ENCODE measurements at regions not wholly inside any gene's neighbourhood (a gene's known extent, or its start where the extent isn't known, plus 50 kb on each side); places are given as distances from the start of the nearest gene placed in this dataset.

DNA sequence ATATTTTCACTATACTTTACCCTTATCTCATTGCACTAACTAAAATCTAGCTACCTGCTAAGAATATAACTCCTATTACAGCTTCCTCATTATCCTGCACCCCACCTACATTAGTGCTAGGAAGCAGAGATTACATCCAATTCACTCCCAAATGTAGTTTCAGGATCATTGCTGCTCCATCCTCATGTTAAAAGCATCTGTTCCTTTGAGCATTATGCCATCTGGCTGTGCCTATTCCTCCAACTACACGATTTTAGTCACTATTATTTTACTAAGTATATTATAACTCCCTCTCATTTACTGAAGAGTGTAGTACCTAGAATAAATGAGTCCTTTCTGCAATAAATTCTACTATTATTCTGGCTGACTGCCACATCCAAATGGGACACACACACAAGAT lies 1586.9 kb downstream of the TECRL start:
- Mint-ChIP-seq H3K4me1 (no peaks in the 10 kb centered on the region), H3K27ac (ENCODE audit: unreplicated experiment) (no peak overlapping the region), H3K27me3 (ENCODE audit: low read depth) (no peaks in the 10 kb centered on the region), H3K4me3 (no peak overlapping the region), H3K36me3 (ENCODE audit: low read depth) (no peaks in the 10 kb centered on the region), H3K9me3 (peaks cover 10% of the 10 kb centered on the region)
- no peak for TF ChIP-seq CTCF (conservative IDR thresholded peaks at IDR 0.05)
- DNase-seq (ENCODE audit: low read depth, low spot score): no peak

DNA sequence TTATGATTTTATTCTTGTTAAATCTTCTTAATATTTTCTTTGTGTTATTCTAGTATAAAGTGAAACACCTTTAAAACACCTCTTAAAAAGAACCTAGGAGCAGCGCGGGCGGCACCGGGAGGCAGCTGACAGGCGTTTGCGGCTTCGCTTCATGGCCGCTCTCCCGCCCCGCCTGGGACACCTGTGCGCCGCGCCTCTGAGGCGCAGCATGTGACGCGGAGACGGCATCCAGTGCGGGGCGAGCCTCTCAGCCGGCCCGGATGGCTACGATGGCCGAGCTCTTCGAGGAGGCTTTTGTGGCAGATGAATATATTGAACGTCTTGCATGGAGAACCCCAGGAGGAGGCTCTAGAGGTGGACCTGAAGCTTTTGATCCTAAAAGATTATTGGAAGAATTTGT lies 1592.7 kb downstream of the TECRL start:
- no peak overlapping the region for H3K27ac Mint-ChIP-seq (ENCODE audit: unreplicated experiment)
- no peaks in the 10 kb centered on the region for H3K36me3 Mint-ChIP-seq (ENCODE audit: low read depth)
- no peaks in the 10 kb centered on the region for H3K4me1 Mint-ChIP-seq
- no peaks in the 10 kb centered on the region for H3K27me3 Mint-ChIP-seq (ENCODE audit: low read depth)
- DNase-seq (ENCODE audit: low read depth, low spot score): no peak
- no peak for TF ChIP-seq CTCF (conservative IDR thresholded peaks at IDR 0.05)
- peaks cover 3% of the 10 kb centered on the region for H3K9me3 Mint-ChIP-seq
- no peak overlapping the region for H3K4me3 Mint-ChIP-seq

DNA sequence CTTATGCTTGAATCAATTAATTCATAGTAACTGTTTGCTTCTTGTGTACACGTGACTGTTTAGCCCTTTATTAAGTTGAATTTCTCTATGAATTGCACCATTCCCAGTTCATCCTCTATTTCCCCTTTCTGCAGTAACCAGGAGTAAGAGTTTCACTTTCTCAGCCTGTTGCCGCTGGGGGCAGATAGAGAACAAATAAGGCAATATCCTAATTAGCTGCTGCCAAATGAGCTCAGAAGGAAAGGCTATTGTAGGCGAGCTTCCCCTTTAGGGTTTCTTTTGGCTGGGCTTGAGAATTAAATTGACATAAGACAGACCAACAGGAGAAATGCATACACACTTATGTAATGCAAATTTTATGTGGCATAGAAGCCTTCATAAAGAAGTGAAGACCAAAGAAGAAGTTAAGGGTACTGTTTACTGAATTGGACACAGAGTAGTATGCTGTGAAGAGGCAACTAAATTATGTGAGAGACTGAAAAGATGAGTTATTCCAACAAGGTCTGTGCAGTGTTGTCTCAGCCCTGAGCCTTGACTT lies 1594.7 kb downstream of the TECRL start:
- no peak overlapping the region for H3K4me3 Mint-ChIP-seq
- H3K27ac Mint-ChIP-seq (ENCODE audit: unreplicated experiment): no peak overlapping the region
- no peaks in the 10 kb centered on the region for H3K9me3 Mint-ChIP-seq
- no peaks in the 10 kb centered on the region for H3K4me1 Mint-ChIP-seq
- TF ChIP-seq CTCF (conservative IDR thresholded peaks at IDR 0.05): no peak
- H3K36me3 Mint-ChIP-seq (ENCODE audit: low read depth): no peaks in the 10 kb centered on the region
- DNase-seq (ENCODE audit: low read depth, low spot score): no peak
- H3K27me3 Mint-ChIP-seq (ENCODE audit: low read depth): no peaks in the 10 kb centered on the region

- DNase-seq (ENCODE audit: low read depth, low spot score): no peak
- Mint-ChIP-seq H3K4me3 (no peak overlapping the region), H3K4me1 (no peaks in the 10 kb centered on the region), H3K27me3 (ENCODE audit: low read depth) (no peaks in the 10 kb centered on the region), H3K9me3 (no peaks in the 10 kb centered on the region), H3K27ac (ENCODE audit: unreplicated experiment) (no peak overlapping the region), H3K36me3 (ENCODE audit: low read depth) (no peaks in the 10 kb centered on the region)
- no peak for TF ChIP-seq CTCF (conservative IDR thresholded peaks at IDR 0.05)
Observed at GRCh38 chr4:62806816-62807215, 1602.4 kb downstream of the TECRL start.

DNA sequence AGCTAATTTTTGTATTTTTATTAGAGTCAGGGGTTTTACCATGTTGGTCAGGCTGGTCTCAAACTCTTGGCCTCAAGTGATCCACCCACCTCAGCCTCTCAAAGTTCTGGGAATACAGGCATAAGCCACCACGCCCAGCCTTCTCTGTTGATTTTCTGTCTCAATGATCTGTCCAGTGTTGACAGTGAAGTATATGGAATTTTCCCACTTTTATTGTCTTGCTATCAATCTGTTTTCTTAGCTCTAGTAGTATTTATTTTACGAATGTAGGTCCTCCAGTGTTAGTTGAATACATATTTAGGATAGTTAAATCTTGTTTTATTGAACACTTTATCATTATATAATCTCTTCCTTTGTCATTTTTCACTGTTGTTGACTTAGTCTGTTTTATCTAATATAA lies 1603.9 kb downstream of the ADGRL3 start:
- DNase-seq (ENCODE audit: low read depth, low spot score): no peak
- no peaks in the 10 kb centered on the region for H3K27me3 Mint-ChIP-seq (ENCODE audit: low read depth)
- H3K9me3 Mint-ChIP-seq: peaks cover 3% of the 10 kb centered on the region
- H3K4me1 Mint-ChIP-seq: no peaks in the 10 kb centered on the region
- H3K36me3 Mint-ChIP-seq (ENCODE audit: low read depth): no peaks in the 10 kb centered on the region
- no peak overlapping the region for H3K27ac Mint-ChIP-seq (ENCODE audit: unreplicated experiment)
- H3K4me3 Mint-ChIP-seq: no peak overlapping the region
- no peak for TF ChIP-seq CTCF (conservative IDR thresholded peaks at IDR 0.05)

GRCh38 chr4:62797221-62797620 lies 1597.1 kb downstream of the ADGRL3 start:
- no peak for DNase-seq (ENCODE audit: low read depth, low spot score)
- H3K9me3 Mint-ChIP-seq: peaks cover 3% of the 10 kb centered on the region
- H3K4me1 Mint-ChIP-seq: no peaks in the 10 kb centered on the region
- TF ChIP-seq CTCF (conservative IDR thresholded peaks at IDR 0.05): no peak
- no peak overlapping the region for H3K27ac Mint-ChIP-seq (ENCODE audit: unreplicated experiment)
- no peaks in the 10 kb centered on the region for H3K27me3 Mint-ChIP-seq (ENCODE audit: low read depth)
- H3K36me3 Mint-ChIP-seq (ENCODE audit: low read depth): no peaks in the 10 kb centered on the region
- H3K4me3 Mint-ChIP-seq: no peak overlapping the region

Data from neural crest cell (in vitro differentiated cells).